ENCODE measurements at regions not wholly inside any gene's neighbourhood (a gene's known extent, or its start where the extent isn't known, plus 50 kb on each side); places are given as distances from the start of the nearest gene placed in this dataset.

GRCh38 chr11:134606251-134606650, 194.2 kb upstream of the B3GAT1 start:
- no peak for TF ChIP-seq CTCF (IDR thresholded peaks at IDR 0.05)
- intact Hi-C loops (cut with DNase I) = no loop called here
- peaks cover 20% of the 10 kb centered on the region for H3K27me3 ChIP-seq

DNA sequence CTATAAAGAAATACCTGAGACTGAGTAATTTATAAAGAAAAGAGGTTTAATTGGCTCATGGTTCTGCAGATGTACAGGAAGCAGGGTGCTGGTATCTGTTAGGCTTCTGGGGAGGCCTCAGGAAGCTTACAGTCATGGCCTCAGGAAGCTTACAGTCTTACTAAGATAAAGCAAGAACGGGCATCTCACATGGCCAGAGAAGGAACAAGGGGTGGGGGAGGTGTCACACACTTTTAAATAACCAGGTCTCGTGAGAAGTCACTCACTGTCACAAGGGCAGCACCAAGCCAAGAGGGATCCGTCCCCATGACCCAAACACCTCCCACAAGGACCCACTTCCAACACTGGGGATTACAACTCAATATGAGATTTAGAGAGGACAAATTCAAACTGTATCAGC, 192.8 kb upstream of the B3GAT1 start:
- Histone ChIP-seq H3K27ac (no peak overlapping the region), H3K36me3 (no peaks in the 10 kb centered on the region), H3K4me1 (no peaks in the 10 kb centered on the region), H3K9me3 (no peaks in the 10 kb centered on the region), H3K4me3 (no peak overlapping the region), H3K27me3 (peaks cover 10% of the 10 kb centered on the region)
- DNase-seq (no peak), ATAC-seq (no peak)
- no peak for TF ChIP-seq CTCF (IDR thresholded peaks at IDR 0.05)
- intact Hi-C loops (cut with DNase I) = no loop called here

More at GRCh38 chr11:134606251-134606650, 194.2 kb upstream of the B3GAT1 start:
- Histone ChIP-seq H3K9me3 (no peaks in the 10 kb centered on the region), H3K4me3 (no peak overlapping the region), H3K4me1 (no peaks in the 10 kb centered on the region), H3K27ac (no peak overlapping the region), H3K36me3 (no peaks in the 10 kb centered on the region)
- no peak for DNase-seq
- no peak for ATAC-seq

DNA sequence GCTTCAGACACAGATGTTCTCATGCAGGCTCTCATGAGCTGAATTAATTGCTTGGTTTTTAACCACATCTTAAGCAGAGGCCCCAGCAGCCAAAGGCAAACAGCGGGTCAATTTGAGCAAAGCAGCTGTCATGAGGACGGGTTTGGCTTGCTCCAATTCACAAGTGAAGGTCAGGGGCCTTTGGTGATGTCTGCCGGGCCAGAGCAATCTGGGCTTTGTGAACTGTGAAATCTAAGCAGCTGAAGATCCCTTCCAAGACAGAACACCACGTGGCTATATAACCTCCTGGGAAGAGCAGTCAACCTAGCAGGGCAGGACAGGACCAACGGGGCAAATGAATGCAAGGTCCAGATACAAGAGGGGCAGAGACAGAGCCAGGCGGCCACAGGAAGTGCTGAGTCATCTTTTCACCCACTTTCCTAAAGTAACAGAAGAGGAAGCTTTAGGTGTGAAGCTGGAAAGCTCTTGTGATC, 187.3 kb upstream of the B3GAT1 start:
- ATAC-seq = peak; percentile 31
- no peak for TF ChIP-seq CTCF (IDR thresholded peaks at IDR 0.05)
- Histone ChIP-seq H3K27me3 (no peaks in the 10 kb centered on the region), H3K36me3 (no peaks in the 10 kb centered on the region), H3K4me3 (no peak overlapping the region), H3K4me1 (no peaks in the 10 kb centered on the region), H3K9me3 (no peaks in the 10 kb centered on the region), H3K27ac (no peak overlapping the region)
- no peak for DNase-seq
- intact Hi-C loops (cut with DNase I) = no loop called here

GRCh38 chr11:134598368-134598767, 186.3 kb upstream of the B3GAT1 start:
- no peak overlapping the region for H3K27ac ChIP-seq
- no peak for DNase-seq
- no peaks in the 10 kb centered on the region for H3K36me3 ChIP-seq
- no peaks in the 10 kb centered on the region for H3K27me3 ChIP-seq
- H3K4me3 ChIP-seq = no peak overlapping the region
- no peaks in the 10 kb centered on the region for H3K9me3 ChIP-seq
- H3K4me1 ChIP-seq = no peaks in the 10 kb centered on the region
- ATAC-seq = no peak
- no peak for TF ChIP-seq CTCF (IDR thresholded peaks at IDR 0.05)
- intact Hi-C loops (cut with DNase I) = no loop called here

GRCh38 chr11:134597452-134597851, 185.4 kb upstream of the B3GAT1 start:
- no peaks in the 10 kb centered on the region for H3K9me3 ChIP-seq
- no peak overlapping the region for H3K4me3 ChIP-seq
- no peaks in the 10 kb centered on the region for H3K27me3 ChIP-seq
- no peaks in the 10 kb centered on the region for H3K4me1 ChIP-seq
- ATAC-seq = peak; percentile 19
- H3K36me3 ChIP-seq = no peaks in the 10 kb centered on the region
- TF ChIP-seq CTCF (IDR thresholded peaks at IDR 0.05) = no peak
- intact Hi-C loops (cut with DNase I) = no loop called here
- peak; percentile 46 for DNase-seq
- no peak overlapping the region for H3K27ac ChIP-seq

GRCh38 chr11:134596404-134596803, 184.4 kb upstream of the B3GAT1 start:
- no peak for DNase-seq
- H3K36me3 ChIP-seq = no peaks in the 10 kb centered on the region

More at GRCh38 chr11:134596404-134596803, 184.4 kb upstream of the B3GAT1 start:
- peaks cover under 1% of the 10 kb centered on the region for H3K27me3 ChIP-seq
- H3K27ac ChIP-seq = no peak overlapping the region
- TF ChIP-seq CTCF (IDR thresholded peaks at IDR 0.05) = no peak
- no peaks in the 10 kb centered on the region for H3K9me3 ChIP-seq
- ATAC-seq = no peak
- intact Hi-C loops (cut with DNase I) = no loop called here
- no peak overlapping the region for H3K4me3 ChIP-seq
- no peaks in the 10 kb centered on the region for H3K4me1 ChIP-seq

All from upper lobe of right lung (tissue), 1 donor.